NOMO-1 treated with dmso at 0.1 percent for 144 hours (cell line): ENCODE measurements at regions not wholly inside any gene's neighbourhood (a gene's known extent, or its start where the extent isn't known, plus 50 kb on each side); places are given as distances from the start of the nearest gene placed in this dataset.
"Not testable (repeated sequence)": the region's sequence is repeated elsewhere in the genome, so short reads cannot be mapped to it uniquely, and the experiment has no call there.

ENCODE experiments used
- DNase-seq: peaks from one replicate; lab custom pipeline; 2025; ENCODE audit not compliant: unreplicated experiment; lab: John Stamatoyannopoulos, UW

DNA sequence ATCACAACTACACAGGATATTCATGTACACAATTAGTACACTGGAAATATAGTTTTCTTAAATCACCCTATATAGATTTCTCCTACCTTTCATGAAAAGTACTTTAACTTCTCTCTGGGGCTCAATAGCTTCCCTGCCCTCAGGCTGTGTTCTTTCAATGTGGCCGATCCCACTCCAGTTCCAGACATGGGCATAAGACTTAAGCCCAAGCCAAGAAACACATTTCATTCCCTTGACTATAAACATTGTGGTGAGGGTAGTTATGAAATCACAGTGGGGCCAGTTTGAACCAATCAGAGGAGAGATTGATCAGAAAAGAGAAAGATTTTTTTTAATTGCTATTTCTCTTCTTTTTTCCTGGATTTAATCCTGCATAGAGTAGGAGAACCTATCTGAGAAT lies 904.6 kb upstream of the SORCS1 start:
- no peak for DNase-seq

DNA sequence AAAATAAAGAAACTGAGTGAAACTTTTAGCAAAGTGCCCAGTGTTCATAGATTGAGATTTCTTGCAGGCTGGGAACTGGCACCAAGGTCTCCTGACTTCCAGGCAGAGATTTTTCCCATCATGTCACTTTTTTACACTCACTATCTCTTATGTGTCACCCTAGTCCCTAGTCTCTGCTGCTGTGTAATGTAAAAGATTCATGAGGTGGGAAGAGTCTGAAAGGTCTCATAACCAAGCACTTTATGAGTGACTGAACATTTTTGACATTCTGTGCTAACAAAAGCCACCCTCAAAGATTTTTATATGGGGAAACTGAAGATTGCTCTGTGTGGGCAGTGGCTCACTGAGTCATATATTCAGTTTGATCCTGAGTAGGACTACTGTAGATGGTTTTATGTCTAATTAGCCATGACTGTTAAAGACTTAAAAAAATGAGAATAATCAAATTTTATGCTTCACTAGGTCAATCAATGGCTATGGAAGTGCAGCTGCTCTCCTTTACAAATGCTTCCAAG lies 900.3 kb upstream of the SORCS1 start:
- no peak for DNase-seq

DNA sequence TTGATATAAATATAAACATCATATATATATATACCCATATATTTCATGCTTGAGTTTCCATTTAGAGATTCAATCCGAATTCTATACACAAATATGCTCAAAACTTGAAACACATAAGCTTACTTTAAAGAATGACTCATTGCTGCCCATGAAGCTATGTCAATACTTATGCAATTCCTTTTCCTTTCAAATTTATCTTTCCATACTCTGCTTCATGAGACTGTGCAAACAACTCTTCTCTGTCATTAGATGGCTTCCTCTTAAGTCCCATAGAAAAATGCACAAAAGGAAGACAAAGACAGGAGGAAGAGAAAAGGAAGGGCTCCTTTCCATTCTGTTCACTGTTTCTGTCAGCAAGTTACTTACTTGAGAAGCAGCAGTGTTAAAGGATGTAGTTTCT lies 895.7 kb upstream of the SORCS1 start:
- no peak for DNase-seq

DNA sequence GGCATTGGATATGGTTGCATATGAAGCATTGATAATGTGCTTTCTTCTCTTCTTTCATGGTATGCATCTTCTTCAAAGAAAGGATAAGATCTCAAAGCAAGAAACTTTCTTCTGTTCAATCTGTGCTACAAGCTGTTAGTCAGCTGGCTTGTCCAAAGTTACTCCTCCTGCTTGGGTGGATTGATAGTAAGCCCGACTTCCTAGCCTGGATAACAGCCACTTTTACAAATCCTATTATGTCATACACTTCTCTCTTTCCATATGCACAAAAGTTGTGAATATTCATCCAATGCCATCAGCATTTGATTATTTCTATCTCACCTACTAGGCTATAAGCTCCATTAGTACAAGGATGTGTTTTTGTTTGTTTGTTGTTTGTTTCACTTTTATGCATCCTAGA lies 891.0 kb upstream of the SORCS1 start:
- no peak for DNase-seq

GRCh38 chr10:108052981-108053380 lies 888.5 kb upstream of the SORCS1 start:
- DNase-seq = no peak

DNA sequence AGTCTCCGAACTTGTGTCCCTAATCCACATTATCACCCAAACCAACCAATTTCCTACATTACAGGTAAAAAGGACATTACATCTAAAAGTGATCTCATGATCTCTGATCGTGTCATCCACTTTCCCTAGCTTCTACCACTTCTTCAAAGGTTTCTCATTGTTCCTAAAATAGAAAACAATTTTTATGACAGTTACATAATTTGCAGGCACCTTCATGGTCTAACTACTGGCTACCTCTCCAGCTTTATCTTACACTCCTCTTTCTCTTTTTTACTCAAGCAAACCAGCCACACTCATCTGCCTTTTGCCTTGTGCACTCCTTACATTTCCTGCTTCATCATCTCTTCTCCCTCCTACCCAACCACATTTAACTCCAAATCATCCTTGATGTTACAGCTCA lies 886.7 kb upstream of the SORCS1 start:
- DNase-seq = no peak

DNA sequence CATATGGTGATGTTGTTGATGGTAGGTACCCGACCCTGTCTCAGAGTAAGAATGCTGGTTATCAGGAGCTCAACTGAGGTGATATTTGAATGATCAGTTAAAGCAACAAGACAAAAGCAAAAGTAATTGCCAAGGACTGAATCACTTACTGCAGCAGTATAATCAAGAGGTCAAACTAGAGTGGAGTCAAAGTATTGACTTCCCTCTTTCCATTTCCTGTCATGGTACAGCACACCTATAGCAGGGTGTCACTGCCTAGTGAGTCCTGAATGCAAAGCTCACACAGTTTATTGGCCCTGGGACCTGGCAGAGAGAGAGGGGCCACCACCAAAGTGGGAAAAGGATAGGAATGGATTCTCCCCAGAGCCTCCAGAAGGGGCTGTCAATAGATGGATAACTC lies 886.1 kb upstream of the SORCS1 start:
- DNase-seq = no peak

GRCh38 chr10:108049668-108050067 lies 885.2 kb upstream of the SORCS1 start:
- no peak for DNase-seq

GRCh38 chr10:108048898-108049297 lies 884.4 kb upstream of the SORCS1 start:
- DNase-seq = no peak

DNA sequence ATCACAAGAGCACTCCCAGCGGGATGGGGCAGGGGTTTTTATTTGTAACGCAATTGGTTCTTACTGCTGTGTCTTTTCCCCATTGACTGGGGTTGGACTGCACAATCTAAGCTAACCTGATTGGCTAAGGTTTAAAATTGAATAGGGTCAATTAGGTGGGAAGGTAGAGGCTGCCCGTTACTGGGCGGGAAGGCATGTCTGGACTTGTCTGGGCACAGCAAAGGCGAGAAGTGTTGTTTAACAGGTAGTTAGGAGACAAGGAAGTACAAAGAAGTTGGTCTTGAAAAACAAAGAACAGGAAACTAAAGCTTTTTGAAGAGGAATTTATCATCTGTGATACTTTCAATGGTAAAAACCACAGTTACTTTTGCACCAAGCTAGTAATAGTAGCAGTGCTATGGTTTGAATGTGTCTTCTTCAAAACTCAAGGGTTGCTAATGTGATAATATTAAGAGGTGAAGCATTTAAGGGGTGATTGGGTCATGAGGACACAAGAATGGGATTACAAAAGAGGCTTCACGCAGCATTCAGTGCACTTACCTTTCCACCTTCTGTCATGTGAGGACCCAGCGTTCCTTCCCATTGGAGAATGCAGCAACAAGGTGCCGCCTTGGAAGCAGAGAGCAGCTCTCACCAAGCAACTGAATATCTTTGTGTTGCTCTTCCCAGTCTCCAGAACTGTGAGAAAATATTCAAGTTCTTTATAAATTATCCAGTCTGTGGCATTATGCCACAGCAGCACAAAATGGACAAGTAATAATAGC lies 875.5 kb upstream of the SORCS1 start:
- DNase-seq = no peak

- no peak for DNase-seq
Observed at GRCh38 chr10:108037061-108037460, 872.6 kb upstream of the SORCS1 start.

- DNase-seq = no peak
Observed at GRCh38 chr10:108036265-108036664, 871.8 kb upstream of the SORCS1 start.

DNA sequence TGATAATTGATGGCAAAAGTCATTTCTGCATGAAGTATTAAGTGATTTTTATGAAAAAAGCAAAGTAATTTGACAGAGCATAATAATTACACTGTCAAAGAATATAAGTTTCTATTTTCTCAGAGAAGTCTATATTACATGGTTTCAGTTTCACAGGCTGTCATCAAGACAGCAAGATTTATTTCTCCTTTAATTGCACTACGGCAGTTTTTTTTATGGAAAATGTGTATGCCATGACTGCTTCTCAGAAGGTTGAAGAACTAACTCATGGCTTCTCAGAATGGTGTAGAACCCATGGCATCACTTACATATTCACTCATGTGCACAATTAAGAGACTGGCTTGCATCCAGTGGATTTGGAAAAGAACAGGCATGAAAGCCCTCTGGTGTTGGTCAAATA lies 870.3 kb upstream of the SORCS1 start:
- no peak for DNase-seq

GRCh38 chr10:108033518-108033917 lies 869.0 kb upstream of the SORCS1 start:
- DNase-seq = not testable (repeated sequence)

GRCh38 chr10:108031505-108031904 lies 867.0 kb upstream of the SORCS1 start:
- DNase-seq = no peak

- no peak for DNase-seq
Observed at GRCh38 chr10:108014902-108015177, 850.3 kb upstream of the SORCS1 start.

DNA sequence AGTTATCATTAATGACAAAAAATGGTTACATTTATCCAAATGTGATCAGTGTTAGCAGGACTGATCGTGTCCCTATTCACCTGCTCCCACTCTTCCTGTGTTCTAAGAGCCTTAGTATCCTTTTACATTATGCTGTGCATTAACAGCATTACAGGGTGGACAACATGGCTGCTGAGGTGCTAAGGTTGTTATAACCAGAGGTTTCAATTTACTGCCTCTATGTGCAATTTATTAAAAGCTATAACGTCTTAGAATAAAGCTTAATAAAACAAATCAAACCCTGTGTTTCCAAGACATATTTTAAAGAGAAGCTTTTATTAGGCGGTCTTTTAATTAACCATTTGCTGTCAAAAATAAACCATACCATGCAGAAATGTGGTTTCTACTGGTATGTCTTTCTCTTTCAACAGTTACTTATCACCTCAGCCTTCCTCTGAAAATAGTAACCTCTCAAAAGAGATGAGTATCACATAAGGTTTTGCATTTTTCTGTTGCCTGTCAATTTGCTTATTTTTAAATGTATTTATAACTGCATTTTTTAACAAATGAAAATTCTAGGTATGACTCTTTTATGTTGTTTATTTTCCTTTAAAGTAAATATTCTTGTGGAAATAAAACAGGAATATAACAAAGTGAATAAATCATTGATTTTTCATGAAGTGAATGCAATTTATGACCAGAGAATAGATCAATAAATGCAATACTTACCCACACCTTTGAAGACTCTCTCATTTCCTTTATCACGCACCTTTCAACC lies 849.8 kb upstream of the SORCS1 start:
- DNase-seq = no peak

DNA sequence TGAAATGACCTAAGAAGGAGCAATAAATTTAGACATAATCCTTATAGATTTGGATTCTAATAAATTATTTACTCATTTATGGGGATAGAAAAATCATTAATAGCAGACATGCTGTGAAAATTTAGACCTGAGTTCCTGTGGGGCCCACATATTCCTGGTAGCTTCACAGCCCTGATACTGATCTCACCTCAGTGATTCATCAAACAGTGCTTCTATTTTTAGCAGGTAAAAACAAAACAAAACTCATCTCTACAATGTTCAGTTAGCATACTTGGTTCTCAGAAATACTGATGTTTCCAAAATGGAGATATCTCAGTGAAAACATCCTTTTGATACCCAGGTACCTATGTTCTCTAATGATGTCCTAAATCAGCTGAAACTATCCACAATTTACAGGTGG lies 841.1 kb upstream of the SORCS1 start:
- DNase-seq = no peak

GRCh38 chr10:108003576-108003975 lies 839.1 kb upstream of the SORCS1 start:
- no peak for DNase-seq

GRCh38 chr10:108003061-108003460 lies 838.6 kb upstream of the SORCS1 start:
- no peak for DNase-seq

GRCh38 chr10:108000365-108000764 lies 835.9 kb upstream of the SORCS1 start:
- no peak for DNase-seq

DNA sequence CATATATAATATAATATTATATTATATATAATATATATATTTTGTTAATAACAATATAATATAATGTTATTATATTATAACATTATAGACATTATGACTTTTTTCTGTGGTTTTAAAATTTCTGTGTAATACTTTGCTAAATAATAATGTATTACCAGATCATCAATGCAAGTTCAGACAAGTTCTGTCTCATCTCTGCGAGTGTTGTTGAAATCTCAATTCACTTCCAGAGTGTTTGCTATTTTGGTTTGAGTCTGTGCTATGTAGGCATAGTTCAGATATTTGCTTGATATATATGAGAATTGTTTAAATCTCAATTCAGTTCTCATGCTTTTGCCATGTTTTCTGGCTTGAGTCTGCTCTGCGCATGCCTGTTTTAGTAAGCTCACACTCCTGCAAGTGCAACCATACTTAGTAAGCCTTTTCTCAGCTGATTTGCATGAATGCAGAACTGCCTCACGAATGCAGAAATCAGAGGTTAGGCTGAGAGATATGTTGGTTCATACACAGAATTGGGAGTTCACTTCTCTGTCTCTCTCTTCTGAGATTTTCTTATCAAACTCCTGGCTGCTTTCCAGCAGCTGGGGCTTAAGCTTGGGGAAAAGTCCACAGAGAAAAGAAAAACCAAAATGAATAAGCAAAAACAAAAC lies 830.2 kb upstream of the SORCS1 start:
- DNase-seq = no peak
